ENCODE measurements at regions not wholly inside any gene's neighbourhood (a gene's known extent, or its start where the extent isn't known, plus 50 kb on each side); places are given as distances from the start of the nearest gene placed in this dataset.

DNA sequence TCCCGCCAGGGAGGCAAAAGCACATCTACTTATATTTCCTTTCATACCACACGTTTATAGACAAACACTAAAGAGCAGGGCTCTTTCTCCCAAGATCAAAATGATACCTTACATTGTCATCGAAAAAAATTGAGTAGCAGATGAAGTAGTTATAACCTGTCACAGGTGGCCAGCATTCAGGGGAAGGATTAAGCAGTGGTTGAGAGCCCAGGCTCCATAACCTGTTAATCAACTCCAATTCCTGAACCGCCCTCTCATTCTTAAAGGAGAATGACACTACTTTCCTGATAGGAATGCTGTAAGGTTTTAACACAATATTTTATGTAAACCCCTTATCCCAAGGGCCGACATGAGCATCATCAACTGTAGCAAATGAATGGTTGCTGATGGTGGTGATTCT is 268.9 kb upstream of the KCNIP4 start:
- Histone ChIP-seq H3K36me3 (ENCODE audit: insufficient read depth in 1 of 2, low read depth in 1 of 2) (no peaks in the 10 kb centered on the region), H3K9me3 (no peaks in the 10 kb centered on the region), H3K27me3 (ENCODE audit: insufficient read depth in 3 of 3, low read length in 2 of 3) (no peaks in the 10 kb centered on the region), H3K4me3 (no peak overlapping the region), H3K4me1 (no peaks in the 10 kb centered on the region), H3K27ac (no peak overlapping the region)
- TF ChIP-seq, protein P1, sequence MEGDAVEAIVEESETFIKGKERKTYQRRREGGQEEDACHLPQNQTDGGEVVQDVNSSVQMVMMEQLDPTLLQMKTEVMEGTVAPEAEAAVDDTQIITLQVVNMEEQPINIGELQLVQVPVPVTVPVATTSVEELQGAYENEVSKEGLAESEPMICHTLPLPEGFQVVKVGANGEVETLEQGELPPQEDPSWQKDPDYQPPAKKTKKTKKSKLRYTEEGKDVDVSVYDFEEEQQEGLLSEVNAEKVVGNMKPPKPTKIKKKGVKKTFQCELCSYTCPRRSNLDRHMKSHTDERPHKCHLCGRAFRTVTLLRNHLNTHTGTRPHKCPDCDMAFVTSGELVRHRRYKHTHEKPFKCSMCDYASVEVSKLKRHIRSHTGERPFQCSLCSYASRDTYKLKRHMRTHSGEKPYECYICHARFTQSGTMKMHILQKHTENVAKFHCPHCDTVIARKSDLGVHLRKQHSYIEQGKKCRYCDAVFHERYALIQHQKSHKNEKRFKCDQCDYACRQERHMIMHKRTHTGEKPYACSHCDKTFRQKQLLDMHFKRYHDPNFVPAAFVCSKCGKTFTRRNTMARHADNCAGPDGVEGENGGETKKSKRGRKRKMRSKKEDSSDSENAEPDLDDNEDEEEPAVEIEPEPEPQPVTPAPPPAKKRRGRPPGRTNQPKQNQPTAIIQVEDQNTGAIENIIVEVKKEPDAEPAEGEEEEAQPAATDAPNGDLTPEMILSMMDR (IDR thresholded peaks at IDR 0.05): no peak
- DNase-seq (no peak), ATAC-seq (no peak)
- intact Hi-C loops (cut with DNase I): no loop called here
- WGBS, 3 donors: 73 to 85% (median 75%) methylated on average over 5 of the region's 5 CpGs

DNA sequence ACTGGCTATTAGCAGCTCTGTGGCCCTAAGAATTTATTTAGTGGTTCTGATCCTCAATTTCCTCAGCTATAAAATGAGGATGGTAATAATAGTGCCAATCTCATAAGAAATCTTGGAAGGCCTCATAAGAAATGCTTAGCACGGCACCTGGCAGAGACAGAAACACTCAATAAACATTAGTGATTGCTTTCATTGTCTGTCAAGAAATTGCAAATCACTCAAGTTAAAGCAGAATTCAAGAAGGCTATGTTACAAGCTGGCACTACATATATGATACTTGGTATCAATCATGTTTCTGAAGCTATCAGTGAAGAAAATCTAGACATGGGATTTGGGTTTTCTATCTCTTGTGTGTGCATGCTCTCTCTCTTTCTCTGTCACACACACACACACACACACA is 267.7 kb upstream of the KCNIP4 start:
- no peak overlapping the region for H3K4me3 ChIP-seq
- no peak for ATAC-seq
- H3K36me3 ChIP-seq (ENCODE audit: insufficient read depth in 1 of 2, low read depth in 1 of 2): no peaks in the 10 kb centered on the region
- no peaks in the 10 kb centered on the region for H3K9me3 ChIP-seq
- intact Hi-C loops (cut with DNase I): no loop called here
- H3K4me1 ChIP-seq: no peaks in the 10 kb centered on the region
- no peak for DNase-seq
- no peaks in the 10 kb centered on the region for H3K27me3 ChIP-seq (ENCODE audit: insufficient read depth in 3 of 3, low read length in 2 of 3)
- TF ChIP-seq, protein P1 (IDR thresholded peaks at IDR 0.05): no peak
- H3K27ac ChIP-seq: no peak overlapping the region
- WGBS, 3 donors: 85 to 96% (median 87%) methylated on average over 1 of the region's 1 CpG

DNA sequence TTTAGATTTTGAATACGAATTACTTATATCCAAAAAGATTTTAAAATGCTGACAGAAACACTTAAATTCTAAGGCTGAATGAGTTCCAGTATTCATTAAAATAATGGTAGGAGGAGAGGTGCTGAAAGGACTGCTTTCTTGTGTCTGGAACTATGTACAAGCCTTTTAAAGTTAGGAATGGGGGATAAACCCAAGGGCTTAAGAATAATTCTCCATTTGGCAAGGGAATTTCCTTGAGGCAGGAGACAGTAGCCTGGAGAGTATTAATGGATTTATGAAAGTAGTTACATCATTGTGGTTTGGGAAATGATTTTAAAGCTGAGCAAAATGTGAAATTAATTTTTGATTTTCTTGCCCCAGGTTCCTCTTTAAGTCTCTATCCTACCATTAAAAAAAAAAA is 266.5 kb upstream of the KCNIP4 start:
- no peaks in the 10 kb centered on the region for H3K4me1 ChIP-seq
- ATAC-seq (no peak), DNase-seq (no peak)
- WGBS, 3 donors: 41 to 51% (median 50%) methylated on average over 1 of the region's 1 CpG
- no peaks in the 10 kb centered on the region for H3K36me3 ChIP-seq (ENCODE audit: insufficient read depth in 1 of 2, low read depth in 1 of 2)
- no peaks in the 10 kb centered on the region for H3K27me3 ChIP-seq (ENCODE audit: insufficient read depth in 3 of 3, low read length in 2 of 3)
- H3K9me3 ChIP-seq: no peaks in the 10 kb centered on the region
- TF ChIP-seq, protein P1 (IDR thresholded peaks at IDR 0.05): no peak
- no peak overlapping the region for H3K27ac ChIP-seq
- intact Hi-C loops (cut with DNase I): no loop called here
- no peak overlapping the region for H3K4me3 ChIP-seq

DNA sequence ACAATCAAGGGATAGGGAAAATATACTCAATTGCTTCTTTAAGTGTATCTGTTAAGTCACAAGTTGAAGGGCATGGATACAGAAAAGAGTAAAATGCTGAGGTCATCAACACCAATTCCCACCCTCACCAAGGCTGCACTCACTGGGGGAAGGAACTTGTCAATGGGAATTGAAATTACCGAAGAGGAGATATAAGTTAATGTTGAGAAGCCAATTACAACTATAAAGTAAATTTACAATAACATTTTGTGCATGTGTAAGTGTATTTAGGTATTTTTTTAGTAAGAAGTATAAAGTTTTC is 255.1 kb upstream of the KCNIP4 start:
- Histone ChIP-seq H3K9me3 (no peaks in the 10 kb centered on the region), H3K4me1 (no peaks in the 10 kb centered on the region), H3K36me3 (ENCODE audit: insufficient read depth in 1 of 2, low read depth in 1 of 2) (no peaks in the 10 kb centered on the region), H3K27me3 (ENCODE audit: insufficient read depth in 3 of 3, low read length in 2 of 3) (no peaks in the 10 kb centered on the region), H3K4me3 (no peak overlapping the region), H3K27ac (no peak overlapping the region)
- intact Hi-C loops (cut with DNase I): no loop called here
- 68 to 84% (median 69%) methylated on average over 1 of the region's 1 CpG for WGBS, 3 donors
- no peak for DNase-seq
- ATAC-seq: no peak
- TF ChIP-seq, protein P1 (IDR thresholded peaks at IDR 0.05): no peak

DNA sequence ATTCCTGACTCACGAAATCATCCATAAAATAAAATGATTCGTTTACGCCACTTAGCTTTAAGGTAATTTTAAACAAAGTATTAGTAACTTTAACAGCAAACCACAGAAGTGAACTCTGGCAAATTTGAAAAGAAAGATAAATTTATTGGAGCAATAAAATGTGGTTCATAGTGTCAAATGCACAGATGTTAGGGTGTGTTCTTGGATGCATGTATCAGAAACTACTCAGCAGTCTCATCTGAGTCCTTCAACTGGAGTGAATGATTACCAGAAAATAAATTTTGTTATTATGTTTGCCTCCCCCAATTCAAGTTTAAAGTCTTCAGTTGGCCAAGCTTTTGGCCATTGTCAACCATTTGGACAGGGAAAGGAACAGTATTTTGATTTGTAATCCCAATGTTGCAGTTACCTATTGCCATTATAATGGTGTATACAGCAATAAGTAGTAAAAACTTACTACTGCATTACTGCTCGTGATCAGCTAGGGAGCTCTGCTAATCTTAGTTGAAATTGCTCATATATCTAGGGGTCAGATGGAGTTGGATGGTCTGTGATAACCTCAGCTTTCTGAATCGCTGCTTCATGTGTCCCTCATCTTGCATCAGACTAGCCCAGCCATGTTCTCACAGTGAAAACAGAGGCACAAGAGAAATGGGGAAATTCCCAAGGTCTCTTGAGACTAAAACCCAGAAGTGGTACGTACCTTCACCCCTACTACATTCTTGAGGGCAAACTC is 254.6 kb upstream of the KCNIP4 start:
- ATAC-seq: no peak
- Histone ChIP-seq H3K27me3 (ENCODE audit: insufficient read depth in 3 of 3, low read length in 2 of 3) (no peaks in the 10 kb centered on the region), H3K9me3 (no peaks in the 10 kb centered on the region), H3K27ac (no peak overlapping the region), H3K4me1 (no peaks in the 10 kb centered on the region), H3K36me3 (ENCODE audit: insufficient read depth in 1 of 2, low read depth in 1 of 2) (no peaks in the 10 kb centered on the region), H3K4me3 (no peak overlapping the region)
- no peak for DNase-seq
- intact Hi-C loops (cut with DNase I): no loop called here
- TF ChIP-seq, protein P1 (IDR thresholded peaks at IDR 0.05): no peak
- 67 to 72% (median 69%) methylated on average over 6 of the region's 6 CpGs for WGBS, 3 donors
